ENCODE measurements at regions not wholly inside any gene's neighbourhood (a gene's known extent, or its start where the extent isn't known, plus 50 kb on each side); places are given as distances from the start of the nearest gene placed in this dataset.

- no peak overlapping the region for H4K8ac ChIP-seq (ENCODE audit: low read depth, low read length)
- no peak overlapping the region for H3K4ac ChIP-seq (ENCODE audit: low read length)
- no peak overlapping the region for H2BK5ac ChIP-seq (ENCODE audit: low read length)
- no peak overlapping the region for H2AFZ ChIP-seq (ENCODE audit: low read length)
- no peak overlapping the region for H2AK5ac ChIP-seq (ENCODE audit: low read depth, low read length)
- no peak overlapping the region for H3K18ac ChIP-seq (ENCODE audit: low read length)
- no peak overlapping the region for H3K14ac ChIP-seq (ENCODE audit: low read length)
- H3K4me2 ChIP-seq (ENCODE audit: insufficient read depth, low read length, poor library complexity, severe bottlenecking) = no peak overlapping the region
- no peaks in the 10 kb centered on the region for H3K79me1 ChIP-seq (ENCODE audit: low read depth, low read length)
- H3K9me3 ChIP-seq (replicated peaks in 1 of 2; ENCODE audit: control insufficient read depth in 2 of 2, insufficient read depth in 1 of 2, low read depth in 1 of 2, low read length in 2 of 2) = no peaks in the 10 kb centered on the region
- H3K27ac ChIP-seq (replicated peaks; ENCODE audit: low read length) = no peak overlapping the region
- H3K9ac ChIP-seq (ENCODE audit: low read depth, low read length, poor library complexity) = no peak overlapping the region
- no peak overlapping the region for H2BK15ac ChIP-seq (ENCODE audit: low read length)
- DNase-seq (ENCODE audit: low spot score) = no peak
- H2BK12ac ChIP-seq (ENCODE audit: low read length) = no peak overlapping the region
- no peak overlapping the region for H3K23ac ChIP-seq (ENCODE audit: low read depth, low read length, poor library complexity)
- WGBS, 2 donors (ENCODE audit: extremely low coverage in 2 of 2, insufficient read length in 2 of 2, insufficient replicate concordance in 1 of 2) = no CpG with 5 or more reads among the region's 7 CpGs
- no peak overlapping the region for H4K91ac ChIP-seq (ENCODE audit: low read depth, low read length, poor library complexity)
- H3K27me3 ChIP-seq (ENCODE audit: control insufficient read depth in 3 of 3, insufficient read depth in 3 of 3, low read depth in 1 of 3, low read length in 3 of 3) = peaks cover 0 to 12% (median 0%) of the 10 kb centered on the region in 3 experiments
- H3K4me1 ChIP-seq (ENCODE audit: control insufficient read depth in 2 of 2, insufficient read depth in 1 of 2, low read depth in 1 of 2, low read length in 2 of 2) = no peaks in the 10 kb centered on the region
- H2BK120ac ChIP-seq (ENCODE audit: low read depth, low read length) = no peak overlapping the region
- no peaks in the 10 kb centered on the region for H3K36me3 ChIP-seq (replicated peaks in 1 of 2; ENCODE audit: control insufficient read depth in 2 of 2, insufficient read depth in 2 of 2, low read length in 2 of 2)
- H3K4me3 ChIP-seq (ENCODE audit: low read length in 2 of 2) = no peak overlapping the region
These were observed 54.2 kb upstream of the PIK3R4 start for GRCh38 chr3:130800829-130801228.

- Histone ChIP-seq H3K4me2 (ENCODE audit: insufficient read depth, low read length, poor library complexity, severe bottlenecking) (no peak overlapping the region), H3K79me1 (ENCODE audit: low read depth, low read length) (no peaks in the 10 kb centered on the region), H3K4ac (ENCODE audit: low read length) (no peak overlapping the region), H2AK5ac (ENCODE audit: low read depth, low read length) (no peak overlapping the region), H2BK15ac (ENCODE audit: low read length) (no peak overlapping the region), H2AFZ (ENCODE audit: low read length) (no peak overlapping the region), H3K9ac (ENCODE audit: low read depth, low read length, poor library complexity) (no peak overlapping the region), H4K8ac (ENCODE audit: low read depth, low read length) (no peak overlapping the region), H3K4me1 (ENCODE audit: control insufficient read depth in 2 of 2, insufficient read depth in 1 of 2, low read depth in 1 of 2, low read length in 2 of 2) (no peaks in the 10 kb centered on the region), H3K9me3 (replicated peaks in 1 of 2; ENCODE audit: control insufficient read depth in 2 of 2, insufficient read depth in 1 of 2, low read depth in 1 of 2, low read length in 2 of 2) (no peaks in the 10 kb centered on the region), H3K14ac (ENCODE audit: low read length) (no peak overlapping the region), H3K4me3 (ENCODE audit: low read length in 2 of 2) (no peak overlapping the region), H3K36me3 (replicated peaks in 1 of 2; ENCODE audit: control insufficient read depth in 2 of 2, insufficient read depth in 2 of 2, low read length in 2 of 2) (no peaks in the 10 kb centered on the region), H3K23ac (ENCODE audit: low read depth, low read length, poor library complexity) (no peak overlapping the region), H3K27me3 (ENCODE audit: control insufficient read depth in 3 of 3, insufficient read depth in 3 of 3, low read depth in 1 of 3, low read length in 3 of 3) (peaks cover 0 to 12% (median 0%) of the 10 kb centered on the region in 3 experiments), H3K27ac (replicated peaks; ENCODE audit: low read length) (no peak overlapping the region), H4K91ac (ENCODE audit: low read depth, low read length, poor library complexity) (no peak overlapping the region), H2BK120ac (ENCODE audit: low read depth, low read length) (no peak overlapping the region), H2BK5ac (ENCODE audit: low read length) (no peak overlapping the region), H2BK12ac (ENCODE audit: low read length) (no peak overlapping the region), H3K18ac (ENCODE audit: low read length) (no peak overlapping the region)
- DNase-seq (ENCODE audit: low spot score) = no peak
- no CpG with 5 or more reads among the region's 3 CpGs for WGBS, 2 donors (ENCODE audit: extremely low coverage in 2 of 2, insufficient read length in 2 of 2, insufficient replicate concordance in 1 of 2)
These were observed 54.8 kb upstream of the PIK3R4 start for GRCh38 chr3:130801473-130801872.

GRCh38 chr3:130811557-130811956 is 64.9 kb upstream of the PIK3R4 start:
- H3K18ac ChIP-seq (ENCODE audit: low read length) = no peak overlapping the region
- no peak overlapping the region for H4K91ac ChIP-seq (ENCODE audit: low read depth, low read length, poor library complexity)
- no peak for DNase-seq (ENCODE audit: low spot score)
- H3K4ac ChIP-seq (ENCODE audit: low read length) = no peak overlapping the region
- no peaks in the 10 kb centered on the region for H3K27me3 ChIP-seq (ENCODE audit: control insufficient read depth in 3 of 3, insufficient read depth in 3 of 3, low read depth in 1 of 3, low read length in 3 of 3)
- no peak overlapping the region for H3K4me3 ChIP-seq (ENCODE audit: low read length in 2 of 2)
- no peak overlapping the region for H3K14ac ChIP-seq (ENCODE audit: low read length)
- WGBS, 2 donors (ENCODE audit: extremely low coverage in 2 of 2, insufficient read length in 2 of 2, insufficient replicate concordance in 1 of 2) = no CpG with 5 or more reads among the region's 2 CpGs
- no peaks in the 10 kb centered on the region for H3K79me1 ChIP-seq (ENCODE audit: low read depth, low read length)
- no peak overlapping the region for H3K9ac ChIP-seq (ENCODE audit: low read depth, low read length, poor library complexity)
- no peaks in the 10 kb centered on the region for H3K36me3 ChIP-seq (replicated peaks in 1 of 2; ENCODE audit: control insufficient read depth in 2 of 2, insufficient read depth in 2 of 2, low read length in 2 of 2)
- no peak overlapping the region for H2AK5ac ChIP-seq (ENCODE audit: low read depth, low read length)
- H2BK12ac ChIP-seq (ENCODE audit: low read length) = no peak overlapping the region
- no peak overlapping the region for H4K8ac ChIP-seq (ENCODE audit: low read depth, low read length)
- no peak overlapping the region for H3K23ac ChIP-seq (ENCODE audit: low read depth, low read length, poor library complexity)
- no peaks in the 10 kb centered on the region for H3K4me1 ChIP-seq (ENCODE audit: control insufficient read depth in 2 of 2, insufficient read depth in 1 of 2, low read depth in 1 of 2, low read length in 2 of 2)
- no peak overlapping the region for H2BK120ac ChIP-seq (ENCODE audit: low read depth, low read length)
- H2BK5ac ChIP-seq (ENCODE audit: low read length) = no peak overlapping the region
- H2AFZ ChIP-seq (ENCODE audit: low read length) = no peak overlapping the region
- no peak overlapping the region for H3K27ac ChIP-seq (replicated peaks; ENCODE audit: low read length)
- H2BK15ac ChIP-seq (ENCODE audit: low read length) = no peak overlapping the region
- no peak overlapping the region for H3K4me2 ChIP-seq (ENCODE audit: insufficient read depth, low read length, poor library complexity, severe bottlenecking)
- H3K9me3 ChIP-seq (replicated peaks in 1 of 2; ENCODE audit: control insufficient read depth in 2 of 2, insufficient read depth in 1 of 2, low read depth in 1 of 2, low read length in 2 of 2) = no peaks in the 10 kb centered on the region

GRCh38 chr3:130814691-130815472 is 68.3 kb upstream of the PIK3R4 start:
- H3K4me3 ChIP-seq (ENCODE audit: low read length in 2 of 2) = no peak overlapping the region
- H3K14ac ChIP-seq (ENCODE audit: low read length) = no peak overlapping the region
- peaks cover 0 to 2% (median 0%) of the 10 kb centered on the region in 3 experiments for H3K27me3 ChIP-seq (ENCODE audit: control insufficient read depth in 3 of 3, insufficient read depth in 3 of 3, low read depth in 1 of 3, low read length in 3 of 3)
- no CpG with 5 or more reads among the region's 36 CpGs for WGBS, 2 donors (ENCODE audit: extremely low coverage in 2 of 2, insufficient read length in 2 of 2, insufficient replicate concordance in 1 of 2)
- H2BK12ac ChIP-seq (ENCODE audit: low read length) = no peak overlapping the region
- H3K9me3 ChIP-seq (replicated peaks in 1 of 2; ENCODE audit: control insufficient read depth in 2 of 2, insufficient read depth in 1 of 2, low read depth in 1 of 2, low read length in 2 of 2) = no peaks in the 10 kb centered on the region
- no peak overlapping the region for H2AK5ac ChIP-seq (ENCODE audit: low read depth, low read length)
- no peak overlapping the region for H3K4me2 ChIP-seq (ENCODE audit: insufficient read depth, low read length, poor library complexity, severe bottlenecking)
- H4K8ac ChIP-seq (ENCODE audit: low read depth, low read length) = no peak overlapping the region
- no peak overlapping the region for H2BK120ac ChIP-seq (ENCODE audit: low read depth, low read length)
- H3K23ac ChIP-seq (ENCODE audit: low read depth, low read length, poor library complexity) = no peak overlapping the region
- H2BK15ac ChIP-seq (ENCODE audit: low read length) = no peak overlapping the region
- H3K18ac ChIP-seq (ENCODE audit: low read length) = no peak overlapping the region
- H3K79me1 ChIP-seq (ENCODE audit: low read depth, low read length) = no peaks in the 10 kb centered on the region
- DNase-seq (ENCODE audit: low spot score) = no peak
- no peak overlapping the region for H3K27ac ChIP-seq (replicated peaks; ENCODE audit: low read length)
- no peaks in the 10 kb centered on the region for H3K4me1 ChIP-seq (ENCODE audit: control insufficient read depth in 2 of 2, insufficient read depth in 1 of 2, low read depth in 1 of 2, low read length in 2 of 2)
- no peaks in the 10 kb centered on the region for H3K36me3 ChIP-seq (replicated peaks in 1 of 2; ENCODE audit: control insufficient read depth in 2 of 2, insufficient read depth in 2 of 2, low read length in 2 of 2)
- H2AFZ ChIP-seq (ENCODE audit: low read length) = no peak overlapping the region
- no peak overlapping the region for H3K4ac ChIP-seq (ENCODE audit: low read length)
- no peak overlapping the region for H3K9ac ChIP-seq (ENCODE audit: low read depth, low read length, poor library complexity)
- H4K91ac ChIP-seq (ENCODE audit: low read depth, low read length, poor library complexity) = no peak overlapping the region
- no peak overlapping the region for H2BK5ac ChIP-seq (ENCODE audit: low read length)

Data from neuronal stem cell (in vitro differentiated cells).